ENCODE measurements at regions not wholly inside any gene's neighbourhood (a gene's known extent, or its start where the extent isn't known, plus 50 kb on each side); places are given as distances from the start of the nearest gene placed in this dataset.

DNA sequence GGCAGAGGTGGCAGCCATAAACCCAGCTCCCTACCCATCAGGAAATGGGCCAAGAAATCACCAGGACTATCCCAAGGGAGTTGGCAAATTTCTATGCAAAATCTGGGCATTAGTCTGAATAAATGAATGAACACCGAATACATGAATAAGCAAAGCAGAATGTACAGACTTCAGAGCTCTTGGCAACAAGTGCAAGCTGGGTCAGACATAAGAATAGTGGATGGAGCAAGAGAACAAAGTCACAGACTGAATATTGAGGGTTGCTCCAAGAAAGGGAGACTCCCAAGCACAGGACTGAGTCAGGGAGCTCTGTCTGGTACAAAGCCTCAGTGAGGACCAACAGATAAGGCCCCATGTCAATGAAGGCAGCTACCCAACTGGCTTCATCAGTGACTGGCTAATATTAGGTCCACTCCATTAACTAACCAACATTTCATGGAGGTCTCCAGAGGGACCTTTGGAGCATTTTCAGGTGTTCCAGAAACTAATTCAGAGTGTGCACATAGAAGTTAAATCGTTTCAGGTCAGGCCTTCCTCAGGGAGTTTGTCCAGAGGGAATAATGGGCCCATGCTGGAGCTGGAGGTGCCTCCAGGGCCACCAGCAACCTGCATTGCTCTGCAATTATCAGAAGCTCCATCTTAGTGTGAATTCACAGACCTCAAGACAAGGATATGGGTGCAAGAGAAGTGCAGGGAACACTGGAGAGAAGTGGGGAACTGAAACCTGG is 191.5 kb upstream of the RALGAPA2 start:
- H3K4me3 ChIP-seq (replicated peaks in 1 of 3; ENCODE audit: insufficient read depth in 1 of 3, low read depth in 2 of 3, low read length in 3 of 3), result no peak overlapping the region
- no TSS peak for BruUV-seq (replicated peaks)
- no peak overlapping the region for H3K27ac ChIP-seq (ENCODE audit: extremely low read length, insufficient read depth, low read length)
- intact Hi-C loops (cut with micrococcal nuclease; ENCODE audit: unreplicated experiment), result no loop called here
- H3K4me1 ChIP-seq (ENCODE audit: insufficient read depth, low read length), result no peaks in the 10 kb centered on the region
- no peaks in the 10 kb centered on the region for H3K79me2 ChIP-seq (ENCODE audit: insufficient read depth, low read length)
- no peak for DNase-seq (ENCODE audit: low spot score)
- peaks cover 5% of the 10 kb centered on the region; the same call in 1 of the 2 replicates for H3K9me3 ChIP-seq (ENCODE audit: low read length)
- ChIA-PET POLR2A (no interaction called here), CTCF (ENCODE audit: low intra/inter-chr PET ratio, low total read pairs) (no interaction called here)
- H3K36me3 ChIP-seq (replicated peaks in 1 of 2; ENCODE audit: control insufficient read depth in 1 of 2, insufficient read depth in 2 of 2, low read length in 2 of 2), result no peaks in the 10 kb centered on the region
- TF ChIP-seq, protein P1, sequence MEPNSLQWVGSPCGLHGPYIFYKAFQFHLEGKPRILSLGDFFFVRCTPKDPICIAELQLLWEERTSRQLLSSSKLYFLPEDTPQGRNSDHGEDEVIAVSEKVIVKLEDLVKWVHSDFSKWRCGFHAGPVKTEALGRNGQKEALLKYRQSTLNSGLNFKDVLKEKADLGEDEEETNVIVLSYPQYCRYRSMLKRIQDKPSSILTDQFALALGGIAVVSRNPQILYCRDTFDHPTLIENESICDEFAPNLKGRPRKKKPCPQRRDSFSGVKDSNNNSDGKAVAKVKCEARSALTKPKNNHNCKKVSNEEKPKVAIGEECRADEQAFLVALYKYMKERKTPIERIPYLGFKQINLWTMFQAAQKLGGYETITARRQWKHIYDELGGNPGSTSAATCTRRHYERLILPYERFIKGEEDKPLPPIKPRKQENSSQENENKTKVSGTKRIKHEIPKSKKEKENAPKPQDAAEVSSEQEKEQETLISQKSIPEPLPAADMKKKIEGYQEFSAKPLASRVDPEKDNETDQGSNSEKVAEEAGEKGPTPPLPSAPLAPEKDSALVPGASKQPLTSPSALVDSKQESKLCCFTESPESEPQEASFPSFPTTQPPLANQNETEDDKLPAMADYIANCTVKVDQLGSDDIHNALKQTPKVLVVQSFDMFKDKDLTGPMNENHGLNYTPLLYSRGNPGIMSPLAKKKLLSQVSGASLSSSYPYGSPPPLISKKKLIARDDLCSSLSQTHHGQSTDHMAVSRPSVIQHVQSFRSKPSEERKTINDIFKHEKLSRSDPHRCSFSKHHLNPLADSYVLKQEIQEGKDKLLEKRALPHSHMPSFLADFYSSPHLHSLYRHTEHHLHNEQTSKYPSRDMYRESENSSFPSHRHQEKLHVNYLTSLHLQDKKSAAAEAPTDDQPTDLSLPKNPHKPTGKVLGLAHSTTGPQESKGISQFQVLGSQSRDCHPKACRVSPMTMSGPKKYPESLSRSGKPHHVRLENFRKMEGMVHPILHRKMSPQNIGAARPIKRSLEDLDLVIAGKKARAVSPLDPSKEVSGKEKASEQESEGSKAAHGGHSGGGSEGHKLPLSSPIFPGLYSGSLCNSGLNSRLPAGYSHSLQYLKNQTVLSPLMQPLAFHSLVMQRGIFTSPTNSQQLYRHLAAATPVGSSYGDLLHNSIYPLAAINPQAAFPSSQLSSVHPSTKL (CRISPR knock-in tag; IDR thresholded peaks at IDR 0.05), result no peak
- TF ChIP-seq, protein P2, sequence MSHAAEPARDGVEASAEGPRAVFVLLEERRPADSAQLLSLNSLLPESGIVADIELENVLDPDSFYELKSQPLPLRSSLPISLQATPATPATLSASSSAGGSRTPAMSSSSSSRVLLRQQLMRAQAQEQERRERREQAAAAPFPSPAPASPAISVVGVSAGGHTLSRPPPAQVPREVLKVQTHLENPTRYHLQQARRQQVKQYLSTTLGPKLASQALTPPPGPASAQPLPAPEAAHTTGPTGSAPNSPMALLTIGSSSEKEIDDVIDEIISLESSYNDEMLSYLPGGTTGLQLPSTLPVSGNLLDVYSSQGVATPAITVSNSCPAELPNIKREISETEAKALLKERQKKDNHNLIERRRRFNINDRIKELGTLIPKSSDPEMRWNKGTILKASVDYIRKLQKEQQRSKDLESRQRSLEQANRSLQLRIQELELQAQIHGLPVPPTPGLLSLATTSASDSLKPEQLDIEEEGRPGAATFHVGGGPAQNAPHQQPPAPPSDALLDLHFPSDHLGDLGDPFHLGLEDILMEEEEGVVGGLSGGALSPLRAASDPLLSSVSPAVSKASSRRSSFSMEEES (CRISPR knock-in tag; IDR thresholded peaks at IDR 0.05), result no peak
- no peak for TF ChIP-seq ZSCAN21 (CRISPR knock-in tag; IDR thresholded peaks at IDR 0.05; ENCODE audit: borderline replicate concordance)
- TF ChIP-seq ZNF558 (CRISPR knock-in tag; IDR thresholded peaks at IDR 0.05; ENCODE audit: borderline replicate concordance), result no peak
- TF ChIP-seq NFE2L2 (IDR thresholded peaks at IDR 0.05; ENCODE audit: low read length), result no peak
- TF ChIP-seq SP2 (CRISPR knock-in tag; IDR thresholded peaks at IDR 0.05), result no peak
- TF ChIP-seq, protein P3, sequence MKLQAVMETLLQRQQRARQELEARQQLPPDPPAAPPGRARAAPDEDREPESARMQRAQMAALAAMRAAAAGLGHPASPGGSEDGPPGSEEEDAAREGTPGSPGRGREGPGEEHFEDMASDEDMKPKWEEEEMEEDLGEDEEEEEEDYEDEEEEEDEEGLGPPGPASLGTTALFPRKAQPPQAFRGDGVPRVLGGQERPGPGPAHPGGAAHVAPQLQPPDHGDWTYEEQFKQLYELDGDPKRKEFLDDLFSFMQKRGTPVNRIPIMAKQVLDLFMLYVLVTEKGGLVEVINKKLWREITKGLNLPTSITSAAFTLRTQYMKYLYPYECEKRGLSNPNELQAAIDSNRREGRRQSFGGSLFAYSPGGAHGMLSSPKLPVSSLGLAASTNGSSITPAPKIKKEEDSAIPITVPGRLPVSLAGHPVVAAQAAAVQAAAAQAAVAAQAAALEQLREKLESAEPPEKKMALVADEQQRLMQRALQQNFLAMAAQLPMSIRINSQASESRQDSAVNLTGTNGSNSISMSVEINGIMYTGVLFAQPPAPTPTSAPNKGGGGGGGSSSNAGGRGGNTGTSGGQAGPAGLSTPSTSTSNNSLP (IDR thresholded peaks at IDR 0.05; ENCODE audit: low read depth, low read length), result no peak
- no peak for TF ChIP-seq ZNF672 (CRISPR knock-in tag; IDR thresholded peaks at IDR 0.05)
- no peak for ATAC-seq
- no peaks in the 10 kb centered on the region for H4K20me1 ChIP-seq (ENCODE audit: insufficient read depth, low read length)
- no peak for FAIRE-seq
- H3K4me2 ChIP-seq (ENCODE audit: low read depth, low read length), result no peak overlapping the region
- in situ Hi-C loops (cut with HindIII; ENCODE audit: extremely low pct_ligation_motif_present, low pct_unique_long_range_greater_than_20kb), result no loop called here
- H2AFZ ChIP-seq (ENCODE audit: low read length), result no peak overlapping the region
- no peak overlapping the region for H3K9ac ChIP-seq (ENCODE audit: insufficient read depth, low read depth, low read length)
- 10% methylated on average over 2 of the region's 2 CpGs for WGBS (ENCODE audit: low lambda C conversion rate)
- H3K27me3 ChIP-seq (ENCODE audit: control insufficient read depth in 1 of 2, insufficient read depth in 2 of 2, low read length in 2 of 2), result peaks cover 0 to 5% of the 10 kb centered on the region in 2 experiments; a peak in 2 of 5 replicates
